Prostate gland (tissue), 2 donors: ENCODE measurements at regions not wholly inside any gene's neighbourhood (a gene's known extent, or its start where the extent isn't known, plus 50 kb on each side); places are given as distances from the start of the nearest gene placed in this dataset.

Experiments used
- DNase-seq: peaks from one replicate; pipeline ENCODE4 v3.0.0-alpha.2; 2019; ENCODE audit warnings: low spot score
- H3K27ac ChIP-seq, 2 donors: fragments of 200-600 bp; sonication (generic); 2 replicates each; pipeline ENCODE4 v1.5.1; 2017 to 2019
- H3K27me3 ChIP-seq: fragments of 200-600 bp; sonication (generic); replicated peaks from 2 replicates; pipeline ENCODE4 v1.5.1; 2019; ENCODE audit not compliant: insufficient read depth
- H3K36me3 ChIP-seq, 2 donors: fragments of 200-600 bp; sonication (generic); 1 replicate in 1 of 2; 2 replicates in 1 of 2; pipeline versions ENCODE4 v1.5.1 to v1.8.1; 2017 to 2019
- H3K4me1 ChIP-seq: fragments of 200-600 bp; sonication (generic); replicated peaks from 2 replicates; pipeline ENCODE4 v1.5.1; 2019
- H3K4me3 ChIP-seq, 2 donors: fragments of 200-600 bp; sonication (generic); 2 replicates each; pipeline ENCODE4 v1.5.1; 2017 to 2019
- H3K9me3 ChIP-seq: fragments of 200-600 bp; sonication (generic); 2 replicates; pipeline ENCODE4 v1.5.1; 2017
- POLR2A ChIP-seq: fragments of 450-650 bp; IDR thresholded peaks from one replicate; pipeline ENCODE4 v1.6.1; 2016; ENCODE audit warnings: antibody characterized with exemption, mild to moderate bottlenecking
- POLR2AphosphoS5 ChIP-seq: sonication (generic); formaldehyde crosslinking; IDR thresholded peaks from one replicate; pipeline ENCODE4 v1.6.1; 2017; ENCODE audit warnings: antibody characterized with exemption
- WGBS: methylation state at CpG from one replicate; pipeline ENCODE4 v1.1.5; 2018; 5-methylcytosine and 5-hydroxymethylcytosine counted together
- intact Hi-C: fragments of 100-400 bp; cut with DNase I; formaldehyde crosslinking; loops from one replicate; pipeline ENCODE4 v1.14.2; 2022
- TF ChIP-seq, protein P1 (sequence below), 4 experiments: fragments of 200-600 bp in 2 of 4; fragments of 450-650 bp in 2 of 4; sonication (generic) in 2 of 4; IDR thresholded peaks; 1 replicate in 3 of 4; 2 replicates in 1 of 4; pipeline ENCODE4 v1.5.1; 2016 to 2019; ENCODE audit warnings: antibody characterized with exemption in 4 of 4, mild to moderate bottlenecking in 2 of 4, moderate library complexity in 2 of 4

DNA sequence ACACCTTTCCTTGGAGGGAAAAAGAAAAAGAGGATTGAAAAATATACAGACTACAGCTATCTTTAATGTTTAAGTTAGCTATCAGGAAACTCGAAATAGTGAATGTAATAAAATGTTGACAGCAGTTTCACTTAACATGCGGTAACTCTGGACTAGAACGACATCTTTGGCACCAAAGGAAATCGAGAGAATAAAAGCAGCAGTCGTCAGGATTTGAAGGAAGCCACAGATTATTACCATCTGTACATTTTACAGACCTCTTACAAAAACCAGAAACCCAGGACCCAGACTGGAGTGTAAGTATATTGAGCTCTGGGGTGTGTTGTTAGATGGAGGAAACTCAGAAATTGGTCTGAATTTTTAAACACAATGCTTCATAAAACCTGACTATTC lies 51.6 kb upstream of the STOX2 start:
- Histone ChIP-seq H3K27me3 (peaks cover 4% of the 10 kb centered on the region), H3K36me3 (no peaks in the 10 kb centered on the region), H3K4me3 (no peak overlapping the region), H3K27ac (peak overlapping the region in 1 of 2 donors; percentile 14), H3K4me1 (no peaks in the 10 kb centered on the region), H3K9me3 (no peaks in the 10 kb centered on the region)
- DNase-seq, result no peak
- TF ChIP-seq POLR2AphosphoS5 (no peak), POLR2A (no peak)
- TF ChIP-seq, protein P1, sequence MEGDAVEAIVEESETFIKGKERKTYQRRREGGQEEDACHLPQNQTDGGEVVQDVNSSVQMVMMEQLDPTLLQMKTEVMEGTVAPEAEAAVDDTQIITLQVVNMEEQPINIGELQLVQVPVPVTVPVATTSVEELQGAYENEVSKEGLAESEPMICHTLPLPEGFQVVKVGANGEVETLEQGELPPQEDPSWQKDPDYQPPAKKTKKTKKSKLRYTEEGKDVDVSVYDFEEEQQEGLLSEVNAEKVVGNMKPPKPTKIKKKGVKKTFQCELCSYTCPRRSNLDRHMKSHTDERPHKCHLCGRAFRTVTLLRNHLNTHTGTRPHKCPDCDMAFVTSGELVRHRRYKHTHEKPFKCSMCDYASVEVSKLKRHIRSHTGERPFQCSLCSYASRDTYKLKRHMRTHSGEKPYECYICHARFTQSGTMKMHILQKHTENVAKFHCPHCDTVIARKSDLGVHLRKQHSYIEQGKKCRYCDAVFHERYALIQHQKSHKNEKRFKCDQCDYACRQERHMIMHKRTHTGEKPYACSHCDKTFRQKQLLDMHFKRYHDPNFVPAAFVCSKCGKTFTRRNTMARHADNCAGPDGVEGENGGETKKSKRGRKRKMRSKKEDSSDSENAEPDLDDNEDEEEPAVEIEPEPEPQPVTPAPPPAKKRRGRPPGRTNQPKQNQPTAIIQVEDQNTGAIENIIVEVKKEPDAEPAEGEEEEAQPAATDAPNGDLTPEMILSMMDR (IDR thresholded peaks at IDR 0.05), result no peak
- WGBS, result 17% methylated on average over 5 of the region's 5 CpGs
- intact Hi-C loops, result no loop called here
